ENCODE measurements at regions not wholly inside any gene's neighbourhood (a gene's known extent, or its start where the extent isn't known, plus 50 kb on each side); places are given as distances from the start of the nearest gene placed in this dataset.

DNA sequence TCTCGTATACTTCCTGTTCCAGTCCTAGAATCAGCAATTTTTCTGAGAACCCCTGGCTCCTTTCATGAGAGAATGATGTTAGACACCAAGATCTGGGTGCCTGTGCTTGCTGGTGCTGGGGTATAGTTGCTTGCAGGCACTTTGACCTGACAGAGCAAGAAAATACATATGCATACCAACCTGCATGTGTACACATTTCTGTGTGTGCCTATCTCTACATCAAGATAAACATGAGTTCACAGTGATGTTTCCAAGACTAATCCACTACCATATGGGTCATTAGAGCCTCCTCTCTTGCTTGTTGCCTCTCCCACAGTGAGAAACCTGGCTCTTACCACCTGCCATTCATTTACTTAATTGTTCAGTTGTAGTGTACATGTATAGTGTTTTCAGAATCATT is 229.1 kb upstream of the IGFBP3 start:
- TF ChIP-seq, protein P1, sequence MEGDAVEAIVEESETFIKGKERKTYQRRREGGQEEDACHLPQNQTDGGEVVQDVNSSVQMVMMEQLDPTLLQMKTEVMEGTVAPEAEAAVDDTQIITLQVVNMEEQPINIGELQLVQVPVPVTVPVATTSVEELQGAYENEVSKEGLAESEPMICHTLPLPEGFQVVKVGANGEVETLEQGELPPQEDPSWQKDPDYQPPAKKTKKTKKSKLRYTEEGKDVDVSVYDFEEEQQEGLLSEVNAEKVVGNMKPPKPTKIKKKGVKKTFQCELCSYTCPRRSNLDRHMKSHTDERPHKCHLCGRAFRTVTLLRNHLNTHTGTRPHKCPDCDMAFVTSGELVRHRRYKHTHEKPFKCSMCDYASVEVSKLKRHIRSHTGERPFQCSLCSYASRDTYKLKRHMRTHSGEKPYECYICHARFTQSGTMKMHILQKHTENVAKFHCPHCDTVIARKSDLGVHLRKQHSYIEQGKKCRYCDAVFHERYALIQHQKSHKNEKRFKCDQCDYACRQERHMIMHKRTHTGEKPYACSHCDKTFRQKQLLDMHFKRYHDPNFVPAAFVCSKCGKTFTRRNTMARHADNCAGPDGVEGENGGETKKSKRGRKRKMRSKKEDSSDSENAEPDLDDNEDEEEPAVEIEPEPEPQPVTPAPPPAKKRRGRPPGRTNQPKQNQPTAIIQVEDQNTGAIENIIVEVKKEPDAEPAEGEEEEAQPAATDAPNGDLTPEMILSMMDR (IDR thresholded peaks at IDR 0.05): no peak
- TF ChIP-seq POLR2A (IDR thresholded peaks at IDR 0.05): no peak

Measured in thyroid gland (tissue), 4 donors.